NB4 (cell line): ENCODE measurements at regions not wholly inside any gene's neighbourhood (a gene's known extent, or its start where the extent isn't known, plus 50 kb on each side); places are given as distances from the start of the nearest gene placed in this dataset.
A peak's percentile ranks its signal among the peaks of the same experiment; 100 is the strongest.

Experiments
- DNase-seq: peaks from one replicate; pipeline ENCODE4 v3.0.0; 2010; ENCODE audit warnings: low read depth
- H3K4me3 ChIP-seq: one replicate; pipeline ENCODE4 v1.5.1; 2011; ENCODE audit warnings: mild to moderate bottlenecking, low read depth, low read length, moderate library complexity
- CTCF ChIP-seq: IDR thresholded peaks from one replicate; pipeline ENCODE4 v1.5.1; 2012; ENCODE audit warnings: low read depth, low read length
- MAX ChIP-seq: IDR thresholded peaks from 2 replicates; pipeline ENCODE4 v1.6.1; 2011; ENCODE audit warnings: low read depth, low read length
- MYC ChIP-seq: IDR thresholded peaks from 2 replicates; pipeline ENCODE4 v1.6.1; 2011; ENCODE audit warnings: low read depth, low read length
- POLR2A ChIP-seq: IDR thresholded peaks from 2 replicates; pipeline ENCODE4 v1.6.1; 2011; ENCODE audit warnings: mild to moderate bottlenecking; ENCODE audit not compliant: insufficient read length; ENCODE audit errors: extremely low read depth

- TF ChIP-seq CTCF (peak; percentile 74), MYC (no peak)
- DNase-seq: peak; percentile 65
Measured at GRCh38 chr11:116605543-116606459, 167.0 kb downstream of the BUD13 start.

DNA sequence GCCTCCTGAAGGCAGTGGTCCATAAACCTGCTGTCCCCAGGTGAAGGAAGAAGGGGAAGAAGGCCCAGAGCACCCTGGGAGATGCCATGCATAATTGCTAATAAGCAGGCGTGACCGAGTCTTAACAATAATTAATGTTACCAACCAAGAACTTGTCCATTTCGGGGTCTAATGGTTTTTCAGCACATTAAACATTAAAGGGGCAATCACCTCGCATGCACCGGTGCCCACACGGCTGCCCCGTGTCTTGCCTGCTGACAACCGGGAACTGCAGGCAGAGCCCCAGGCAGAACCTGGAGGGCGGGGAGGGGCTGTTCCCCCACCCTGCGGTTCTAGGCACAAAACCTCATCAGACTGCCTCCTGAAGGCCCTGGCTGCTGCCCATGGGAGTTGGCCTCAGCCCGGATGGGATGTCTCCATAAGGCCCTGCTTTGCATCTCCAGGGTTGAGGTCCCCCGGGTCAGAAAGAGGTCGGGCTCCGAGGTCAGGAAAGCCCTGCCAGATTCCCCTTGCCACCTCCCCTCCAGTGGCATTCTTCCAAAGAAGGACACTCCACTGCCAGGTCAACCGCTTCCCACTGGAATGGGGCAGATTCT lies 169.0 kb downstream of the BUD13 start:
- TF ChIP-seq MAX: no peak
- TF ChIP-seq MYC: no peak
- no peak for TF ChIP-seq POLR2A
- no peak for TF ChIP-seq CTCF
- no peak overlapping the region for H3K4me3 ChIP-seq
- no peak for DNase-seq

More at GRCh38 chr11:116605543-116606459, 167.0 kb downstream of the BUD13 start:
- no peak overlapping the region for H3K4me3 ChIP-seq

- TF ChIP-seq MAX: no peak
- no peak for TF ChIP-seq MYC
- no peak for TF ChIP-seq CTCF
- no peak overlapping the region for H3K4me3 ChIP-seq
- DNase-seq: no peak
Measured at GRCh38 chr11:116602637-116602942, 170.2 kb downstream of the BUD13 start.

DNA sequence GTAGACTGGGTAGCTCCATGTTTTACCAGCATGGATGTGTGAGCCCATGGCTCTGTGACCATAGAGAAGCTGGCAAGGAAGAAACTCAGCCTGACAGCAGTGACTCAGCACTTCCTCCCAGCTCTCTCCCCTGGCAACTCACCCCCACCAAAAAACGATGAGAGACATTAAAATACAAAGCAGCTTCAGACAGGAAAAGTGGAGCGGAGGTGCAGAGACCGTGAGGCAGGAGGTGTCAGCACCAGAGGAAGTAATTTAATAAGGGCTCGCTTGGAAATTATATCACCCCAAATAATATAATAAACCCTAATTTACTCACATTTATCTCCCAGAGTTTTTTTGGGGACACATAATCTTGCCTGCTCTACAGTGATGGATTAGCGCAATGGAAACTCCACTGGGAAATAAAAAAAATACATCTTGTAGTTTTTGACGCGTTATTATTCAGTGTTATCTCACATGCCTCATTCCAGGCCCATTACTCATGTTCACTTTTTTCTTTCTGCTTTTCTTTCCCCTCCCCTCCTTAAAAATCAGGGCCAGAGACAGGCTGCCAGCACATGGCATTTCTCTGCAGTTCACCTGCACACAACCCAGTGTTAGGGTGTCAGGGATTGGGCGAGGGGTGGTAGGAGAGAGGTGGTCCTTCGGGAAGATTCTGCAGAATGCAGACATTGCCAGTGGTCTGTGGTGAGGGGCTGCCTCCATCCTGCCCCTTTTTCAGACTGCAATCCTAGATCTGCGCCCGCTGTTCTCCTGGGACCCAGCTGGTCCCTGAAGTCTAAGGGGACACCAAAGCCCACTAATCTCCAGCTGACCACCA lies 170.8 kb downstream of the BUD13 start:
- no peak overlapping the region for H3K4me3 ChIP-seq
- TF ChIP-seq MAX (no peak), POLR2A (no peak), CTCF (no peak), MYC (no peak)
- peak; percentile 53 for DNase-seq

GRCh38 chr11:116600930-116601329 lies 171.9 kb downstream of the BUD13 start:
- DNase-seq: no peak
- no peak overlapping the region for H3K4me3 ChIP-seq
- TF ChIP-seq POLR2A (no peak), CTCF (no peak), MYC (no peak), MAX (no peak)
